ENCODE measurements at regions not wholly inside any gene's neighbourhood (a gene's known extent, or its start where the extent isn't known, plus 50 kb on each side); places are given as distances from the start of the nearest gene placed in this dataset.

DNA sequence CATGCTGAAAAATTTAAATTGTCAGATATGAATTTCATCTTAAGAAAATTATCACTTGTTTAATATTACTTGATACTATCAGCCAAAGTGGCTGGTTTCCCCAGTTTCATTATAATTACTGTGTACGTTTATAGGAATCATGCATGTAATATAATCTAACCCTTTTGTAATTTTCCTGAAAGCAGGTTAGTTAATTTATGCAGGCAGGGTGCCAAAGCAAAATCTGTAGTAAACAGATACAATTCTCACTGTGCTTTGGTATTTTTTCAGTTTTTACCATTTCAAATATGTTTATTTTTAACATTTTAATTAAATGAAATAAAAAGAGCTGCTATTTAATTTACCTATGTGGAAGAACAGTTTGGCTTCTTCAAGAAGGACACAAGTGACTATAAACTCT is 1227.5 kb upstream of the MIR17HG start:
- no peak for TF ChIP-seq EZH2 (IDR thresholded peaks at IDR 0.05)
- TF ChIP-seq POLR2AphosphoS5 (IDR thresholded peaks at IDR 0.05; ENCODE audit: borderline replicate concordance, low read depth, low read length) = no peak
